Kidney (tissue), 13 donors: ENCODE measurements at regions not wholly inside any gene's neighbourhood (a gene's known extent, or its start where the extent isn't known, plus 50 kb on each side); places are given as distances from the start of the nearest gene placed in this dataset.

Experiments used
- DNase-seq, 5 donors: peaks; one replicate each; pipeline ENCODE4 v3.0.0-alpha.2; 2013 to 2020
- FAIRE-seq: peaks from 2 replicates; lab custom pipeline; 2012; peaks lifted over from hg19 to GRCh38; lab: Jason Lieb, UNC
- H3K27ac ChIP-seq, 2 donors: one replicate each; pipeline ENCODE4 v1.7.0; 2013; ENCODE audit warnings: low read depth in 2 of 2, low read length in 2 of 2, inconsistent platforms in 1 of 2
- H3K27me3 ChIP-seq: one replicate; pipeline ENCODE4 v1.7.1; 2013; ENCODE audit warnings: low read length, inconsistent platforms; ENCODE audit not compliant: control insufficient read depth, insufficient read depth
- H3K36me3 ChIP-seq, 3 donors: one replicate each; pipeline versions ENCODE4 v1.7.0 to v1.7.1; 2013; ENCODE audit warnings: low read length in 3 of 3, control low read depth in 1 of 3, inconsistent platforms in 1 of 3; ENCODE audit not compliant: insufficient read depth in 3 of 3, control insufficient read depth in 2 of 3
- H3K4me1 ChIP-seq, 3 donors: one replicate each; pipeline versions ENCODE4 v1.7.0 to v1.7.1; 2013; ENCODE audit warnings: low read length in 3 of 3, inconsistent platforms in 1 of 3, low read depth in 1 of 3; ENCODE audit not compliant: control insufficient read depth in 2 of 3, insufficient read depth in 2 of 3
- H3K4me3 ChIP-seq, 3 donors: one replicate each; pipeline versions ENCODE4 v1.7.0 to v1.8.1; 2013; ENCODE audit warnings: low read length in 3 of 3, control low read depth in 1 of 3, inconsistent platforms in 1 of 3
- H3K9ac ChIP-seq, 3 donors: one replicate each; pipeline versions ENCODE4 v1.7.0 to v1.7.1; 2013; ENCODE audit warnings: low read length in 3 of 3, control low read depth in 1 of 3, inconsistent platforms in 1 of 3
- H3K9me3 ChIP-seq, 3 donors: one replicate each; pipeline versions ENCODE4 v1.7.0 to v1.7.1; 2013; ENCODE audit warnings: low read length in 3 of 3, control low read depth in 1 of 3, inconsistent platforms in 1 of 3; ENCODE audit not compliant: control insufficient read depth in 2 of 3, insufficient read depth in 1 of 3
- intact Hi-C: fragments of 100-400 bp; cut with DNase I; formaldehyde crosslinking; loops from one replicate; pipeline ENCODE4 v1.11.1; 2022
- TF ChIP-seq, protein P1 (sequence below): IDR thresholded peaks from 3 replicates; pipeline ENCODE4 v1.5.1; 2012; ENCODE audit warnings: mild to moderate bottlenecking, moderate library complexity, borderline replicate concordance; ENCODE audit not compliant: insufficient read depth; ENCODE audit errors: extremely low read depth
- donor health status: control.
- donor health status: control.
- donor health status: control.
- donor health status: control.
- donor health status: control.
- donor health status: DM: yes; HTN: yes; CAD: no.
- donor health status: Normal renal cell carcinoma (clear cell type).

DNA sequence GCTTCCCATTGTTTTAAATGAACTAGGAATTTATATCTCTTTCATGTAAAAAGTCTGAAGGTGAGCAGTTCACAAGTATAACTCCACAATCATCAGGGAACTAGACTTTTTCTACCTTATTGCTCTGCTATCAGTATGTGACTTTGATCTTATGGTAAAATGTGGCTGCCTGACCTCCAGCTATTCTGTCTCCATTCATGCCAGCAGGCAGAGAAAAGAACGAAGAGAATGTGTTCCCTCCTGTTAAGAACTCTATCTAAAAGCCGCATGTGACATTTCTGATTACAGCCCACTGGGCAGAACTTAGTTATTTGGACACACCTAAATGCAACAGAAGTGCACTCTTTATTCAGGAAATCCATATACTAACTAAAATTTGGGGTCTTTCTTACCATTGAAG is 102.8 kb upstream of the MBL2 start:
- H3K27ac ChIP-seq = no peak overlapping the region
- FAIRE-seq = no peak
- no peaks in the 10 kb centered on the region for H3K9me3 ChIP-seq
- no peaks in the 10 kb centered on the region for H3K27me3 ChIP-seq
- H3K4me1 ChIP-seq = no peaks in the 10 kb centered on the region
- DNase-seq = no peak
- intact Hi-C loops = no loop called here
- H3K4me3 ChIP-seq = no peak overlapping the region
- H3K9ac ChIP-seq = no peak overlapping the region
- no peaks in the 10 kb centered on the region for H3K36me3 ChIP-seq
- TF ChIP-seq, protein P1, sequence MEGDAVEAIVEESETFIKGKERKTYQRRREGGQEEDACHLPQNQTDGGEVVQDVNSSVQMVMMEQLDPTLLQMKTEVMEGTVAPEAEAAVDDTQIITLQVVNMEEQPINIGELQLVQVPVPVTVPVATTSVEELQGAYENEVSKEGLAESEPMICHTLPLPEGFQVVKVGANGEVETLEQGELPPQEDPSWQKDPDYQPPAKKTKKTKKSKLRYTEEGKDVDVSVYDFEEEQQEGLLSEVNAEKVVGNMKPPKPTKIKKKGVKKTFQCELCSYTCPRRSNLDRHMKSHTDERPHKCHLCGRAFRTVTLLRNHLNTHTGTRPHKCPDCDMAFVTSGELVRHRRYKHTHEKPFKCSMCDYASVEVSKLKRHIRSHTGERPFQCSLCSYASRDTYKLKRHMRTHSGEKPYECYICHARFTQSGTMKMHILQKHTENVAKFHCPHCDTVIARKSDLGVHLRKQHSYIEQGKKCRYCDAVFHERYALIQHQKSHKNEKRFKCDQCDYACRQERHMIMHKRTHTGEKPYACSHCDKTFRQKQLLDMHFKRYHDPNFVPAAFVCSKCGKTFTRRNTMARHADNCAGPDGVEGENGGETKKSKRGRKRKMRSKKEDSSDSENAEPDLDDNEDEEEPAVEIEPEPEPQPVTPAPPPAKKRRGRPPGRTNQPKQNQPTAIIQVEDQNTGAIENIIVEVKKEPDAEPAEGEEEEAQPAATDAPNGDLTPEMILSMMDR = no peak

GRCh38 chr10:52874581-52874980 is 102.0 kb upstream of the MBL2 start:
- FAIRE-seq = no peak
- TF ChIP-seq, protein P1 = no peak

GRCh38 chr10:52871191-52871843 is 98.7 kb upstream of the MBL2 start:
- intact Hi-C loops = no loop called here
- no peak overlapping the region for H3K27ac ChIP-seq
- TF ChIP-seq, protein P1 = no peak
- H3K4me1 ChIP-seq = no peaks in the 10 kb centered on the region
- FAIRE-seq = no peak
- no peaks in the 10 kb centered on the region for H3K9me3 ChIP-seq
- no peaks in the 10 kb centered on the region for H3K27me3 ChIP-seq
- no peak overlapping the region for H3K4me3 ChIP-seq
- no peaks in the 10 kb centered on the region for H3K36me3 ChIP-seq
- H3K9ac ChIP-seq = no peak overlapping the region
- no peak for DNase-seq

More at GRCh38 chr10:52874581-52874980, 102.0 kb upstream of the MBL2 start:
- H3K9ac ChIP-seq = no peak overlapping the region
- no peaks in the 10 kb centered on the region for H3K4me1 ChIP-seq
- no peak overlapping the region for H3K4me3 ChIP-seq
- intact Hi-C loops = no loop called here
- no peak overlapping the region for H3K27ac ChIP-seq
- no peaks in the 10 kb centered on the region for H3K9me3 ChIP-seq
- no peaks in the 10 kb centered on the region for H3K36me3 ChIP-seq
- DNase-seq = no peak
- H3K27me3 ChIP-seq = no peaks in the 10 kb centered on the region

DNA sequence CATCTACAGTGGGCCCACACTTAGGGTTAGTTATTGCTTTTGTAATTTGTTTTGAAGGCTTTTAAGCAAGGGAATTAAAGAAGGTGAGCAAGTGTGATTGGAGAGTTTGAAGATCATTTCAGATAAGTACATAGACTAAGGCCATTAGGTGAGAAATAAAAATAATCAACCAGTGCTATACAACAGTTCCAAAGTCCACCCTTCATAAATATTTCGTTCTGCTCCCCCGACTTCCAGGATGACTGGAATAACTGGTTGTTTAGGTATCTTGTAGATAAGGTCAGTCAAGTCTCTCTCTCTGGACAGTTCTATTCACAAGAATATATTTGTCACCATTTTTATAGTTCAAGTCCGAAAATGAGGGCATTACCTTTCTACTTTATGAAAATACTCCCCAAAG is 98.0 kb upstream of the MBL2 start:
- intact Hi-C loops = no loop called here
- FAIRE-seq (no peak), DNase-seq (no peak)
- no peaks in the 10 kb centered on the region for H3K27me3 ChIP-seq
- TF ChIP-seq, protein P1 = no peak
- H3K9me3 ChIP-seq = no peaks in the 10 kb centered on the region
- H3K9ac ChIP-seq = no peak overlapping the region
- H3K36me3 ChIP-seq = no peaks in the 10 kb centered on the region
- H3K4me1 ChIP-seq = no peaks in the 10 kb centered on the region
- no peak overlapping the region for H3K27ac ChIP-seq
- no peak overlapping the region for H3K4me3 ChIP-seq
